HG02885 (cell line): ENCODE measurements at regions not wholly inside any gene's neighbourhood (a gene's known extent, or its start where the extent isn't known, plus 50 kb on each side); places are given as distances from the start of the nearest gene placed in this dataset.

Experiments
- ATAC-seq: cut with Tn5 transposase; IDR thresholded peaks from one replicate; pipeline ENCODE4 v1.9.1; 2021; ENCODE audit warnings: mild to moderate bottlenecking; ENCODE audit not compliant: unreplicated experiment, poor library complexity

GRCh38 chr2:18959952-18960717, 370.8 kb upstream of the NT5C1B start:
- ATAC-seq: no peak

DNA sequence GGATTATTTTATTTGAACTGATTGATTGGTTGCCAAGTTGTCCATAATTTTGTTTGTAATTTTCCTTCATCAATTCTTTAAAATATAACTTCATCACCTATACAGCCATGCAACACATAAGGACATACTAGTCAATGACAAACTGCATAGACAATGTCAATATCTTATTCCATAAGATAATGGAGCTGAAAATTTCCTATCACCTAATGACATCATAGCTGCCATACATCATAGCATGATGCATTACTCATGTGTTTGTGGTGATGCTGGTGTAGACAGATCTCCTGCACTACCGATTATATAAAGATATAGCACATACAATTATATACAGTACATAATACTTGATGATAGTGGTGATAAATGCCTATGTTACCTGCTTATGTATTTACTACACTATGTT, 369.8 kb upstream of the NT5C1B start:
- ATAC-seq: no peak

GRCh38 chr2:18957909-18958308, 368.5 kb upstream of the NT5C1B start:
- ATAC-seq: no peak

DNA sequence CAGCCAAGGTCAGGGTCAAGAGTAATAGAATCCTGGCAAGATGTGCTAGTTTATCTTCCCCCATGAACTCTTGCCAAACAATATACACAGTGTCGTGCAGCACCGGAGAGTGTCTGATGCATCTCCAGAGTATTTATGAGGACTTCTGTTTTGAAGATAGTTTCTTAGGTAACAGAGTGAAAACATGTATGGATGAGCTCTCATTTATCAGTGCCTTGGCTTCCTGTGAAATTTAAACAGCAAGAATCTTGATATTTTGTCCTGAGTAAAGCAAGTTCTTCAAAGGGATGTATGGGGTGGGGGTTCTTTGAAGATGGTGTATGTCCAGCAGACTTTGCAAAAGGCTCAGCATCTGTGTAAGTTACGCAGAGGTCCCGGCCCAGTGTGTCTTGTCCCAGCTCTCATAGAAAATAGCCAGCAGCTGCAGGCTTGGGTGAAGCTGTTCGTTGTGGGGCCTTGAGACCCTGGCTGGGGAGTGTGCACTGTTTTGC, 361.0 kb upstream of the NT5C1B start:
- no peak for ATAC-seq

GRCh38 chr2:18949871-18950270, 360.5 kb upstream of the NT5C1B start:
- no peak for ATAC-seq

GRCh38 chr2:18940184-18940583, 350.8 kb upstream of the NT5C1B start:
- peak; percentile 88 for ATAC-seq

GRCh38 chr2:18939740-18940139, 350.4 kb upstream of the NT5C1B start:
- ATAC-seq: peak; percentile 43

DNA sequence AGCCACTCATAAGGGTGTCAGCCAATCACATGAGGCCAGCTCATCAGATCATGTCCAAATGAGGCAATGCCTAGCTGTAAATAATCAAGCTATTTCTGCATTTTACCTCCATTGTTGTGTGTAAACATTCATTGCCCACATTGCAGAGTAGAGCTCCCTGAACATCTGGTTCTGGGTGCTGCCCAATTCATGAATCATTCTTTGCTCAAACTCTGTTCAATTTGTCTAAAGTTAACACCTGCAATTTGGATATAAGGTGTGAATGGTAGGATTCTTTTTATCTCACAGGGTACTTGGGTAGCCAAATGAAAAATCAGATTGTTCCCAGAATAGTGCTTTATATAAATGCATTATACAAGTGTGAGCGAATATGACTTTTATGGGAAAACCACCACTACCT, 345.5 kb upstream of the NT5C1B start:
- no peak for ATAC-seq

DNA sequence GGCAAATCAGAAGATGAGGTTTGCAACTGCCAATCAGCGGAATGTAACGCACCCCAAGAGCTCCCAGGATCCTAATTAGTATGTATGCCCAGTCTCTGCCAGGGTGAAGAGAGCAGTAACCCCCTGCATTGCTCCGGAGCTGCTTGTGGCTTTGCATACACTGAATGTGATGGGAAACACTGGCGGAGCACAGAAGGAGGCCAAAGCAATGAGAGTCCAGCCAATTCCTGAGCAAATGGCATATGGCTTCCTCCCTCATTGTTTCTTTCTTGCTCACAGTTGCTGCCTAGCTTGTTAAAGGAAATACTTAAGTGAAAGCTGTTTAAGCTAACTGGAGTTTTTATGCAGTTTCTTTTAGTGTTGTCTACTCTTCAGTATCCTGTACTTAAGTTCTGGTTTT, 343.5 kb upstream of the NT5C1B start:
- ATAC-seq: no peak

DNA sequence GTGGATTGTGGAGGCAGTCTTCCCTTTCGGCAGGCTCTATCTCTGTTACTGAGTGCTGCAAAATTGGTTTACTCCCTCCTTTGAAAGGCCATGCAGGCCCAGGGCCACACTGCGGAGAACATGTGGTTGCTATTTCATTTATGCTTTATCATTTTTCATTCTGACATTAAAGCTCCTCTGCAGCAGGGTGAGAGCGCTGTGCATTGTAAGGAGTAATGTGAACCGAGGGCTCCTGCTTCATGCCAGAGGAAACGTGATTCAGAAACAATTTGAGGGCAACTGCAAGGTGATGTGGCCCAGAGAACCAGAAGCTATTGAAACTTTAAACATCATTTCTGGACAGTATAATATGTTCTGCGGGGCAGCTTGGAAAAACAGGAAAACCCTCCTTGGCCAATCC, 341.6 kb upstream of the NT5C1B start:
- ATAC-seq: no peak

- no peak for ATAC-seq
Measured at GRCh38 chr2:18927525-18928232, 338.3 kb upstream of the NT5C1B start.

DNA sequence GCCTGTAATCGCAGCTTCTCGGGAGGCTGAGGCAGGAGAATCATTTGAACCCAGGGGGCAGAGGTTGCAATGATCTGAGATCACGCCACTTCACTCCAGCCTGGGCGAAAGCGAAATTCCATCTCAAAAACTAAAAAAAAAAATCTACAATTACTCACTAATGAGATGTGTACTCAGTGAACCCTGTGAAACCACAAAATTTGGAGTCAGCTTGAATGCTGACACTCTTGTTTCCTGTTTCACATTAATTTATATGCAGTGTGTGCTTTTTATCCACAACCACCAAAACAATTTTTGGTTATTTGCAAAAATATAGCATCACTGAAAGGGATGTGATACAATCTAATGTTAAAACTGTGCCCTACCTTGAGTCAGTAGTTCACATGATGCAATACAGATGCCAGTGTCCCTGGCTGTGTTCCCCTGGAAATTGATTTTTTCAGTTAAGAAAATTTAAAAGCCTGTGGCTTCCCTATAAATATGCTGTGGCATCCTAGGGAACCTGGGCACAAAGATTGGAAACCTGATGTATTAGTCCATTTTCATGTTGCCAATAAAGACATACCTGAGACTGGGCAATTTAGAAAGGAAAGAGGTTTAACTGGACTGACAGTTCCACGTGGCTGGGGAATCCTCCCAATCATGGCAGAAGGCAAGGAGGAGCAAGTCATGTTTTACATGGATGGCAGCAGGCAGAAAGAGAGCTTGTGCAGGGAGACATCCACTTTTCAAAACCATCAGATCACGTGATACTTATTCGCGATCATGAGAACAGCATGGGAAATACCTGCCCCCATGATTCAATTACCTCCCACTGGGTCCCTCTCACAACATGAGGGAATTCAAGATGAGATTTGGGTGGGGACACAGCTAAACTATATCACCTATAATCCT, 337.5 kb upstream of the NT5C1B start:
- no peak for ATAC-seq

- no peak for ATAC-seq
Measured at GRCh38 chr2:18925296-18925695, 335.9 kb upstream of the NT5C1B start.

GRCh38 chr2:18924886-18925285, 335.5 kb upstream of the NT5C1B start:
- no peak for ATAC-seq

DNA sequence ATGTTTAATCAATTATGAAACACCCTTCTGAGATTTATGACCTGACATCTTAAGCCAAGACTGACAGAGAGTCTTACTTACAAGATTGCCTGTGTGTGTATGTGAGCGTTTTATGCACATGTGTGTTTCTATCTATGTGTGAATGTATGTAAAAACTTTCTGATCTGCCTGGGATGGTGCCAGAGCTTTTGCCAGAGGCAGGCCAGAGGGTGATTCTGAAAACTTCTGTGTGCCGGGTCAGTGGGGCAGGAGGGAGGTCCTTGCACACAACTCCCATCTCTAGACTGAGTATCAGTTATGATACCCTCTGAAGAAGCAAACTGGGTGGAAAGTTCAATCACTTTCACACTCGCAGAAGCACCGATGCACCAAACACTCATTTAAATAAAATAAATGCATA, 335.0 kb upstream of the NT5C1B start:
- no peak for ATAC-seq

GRCh38 chr2:18922276-18922675, 332.9 kb upstream of the NT5C1B start:
- no peak for ATAC-seq

DNA sequence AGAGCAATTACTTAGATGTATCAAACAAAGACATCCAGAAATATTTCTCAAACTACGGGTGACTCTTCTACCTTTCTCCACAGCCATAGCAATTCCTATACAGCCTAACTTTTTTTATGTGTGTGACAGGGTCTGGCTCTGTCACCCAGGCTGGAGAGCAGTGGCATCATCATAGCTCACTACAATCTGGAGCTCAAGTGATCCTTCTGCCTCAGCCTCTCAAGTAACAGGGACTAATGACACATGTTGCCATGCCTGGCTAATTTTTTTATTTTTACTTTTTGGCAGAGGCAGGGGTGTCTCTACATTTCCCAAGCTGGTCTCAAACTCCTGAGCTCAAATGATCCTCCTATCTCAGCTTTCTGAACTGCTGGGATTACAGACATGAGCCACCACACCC, 328.9 kb upstream of the NT5C1B start:
- no peak for ATAC-seq

GRCh38 chr2:18915227-18915626, 325.9 kb upstream of the NT5C1B start:
- no peak for ATAC-seq

DNA sequence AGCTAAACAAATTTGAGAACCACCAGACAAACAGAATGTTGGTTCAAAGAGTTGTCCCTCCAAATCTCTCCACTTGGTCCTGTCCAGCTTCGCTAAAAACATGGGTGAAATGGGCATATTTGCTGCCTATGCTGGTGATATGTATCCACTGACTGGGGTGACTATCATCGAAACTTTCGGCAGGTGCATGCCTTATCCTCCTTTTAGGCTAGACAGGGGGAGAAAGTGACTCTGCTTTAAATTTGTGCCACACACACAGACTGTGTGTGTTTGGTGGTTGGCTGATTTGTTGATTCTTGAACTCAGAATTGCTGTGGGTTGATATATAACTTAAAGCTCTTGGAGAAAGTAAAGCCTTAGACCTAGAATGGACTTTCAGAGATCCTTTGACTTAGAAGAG, 324.1 kb upstream of the NT5C1B start:
- ATAC-seq: no peak

GRCh38 chr2:18912225-18912888, 323.0 kb upstream of the NT5C1B start:
- ATAC-seq: no peak
